OCI-LY1 (cell line): ENCODE measurements at regions not wholly inside any gene's neighbourhood (a gene's known extent, or its start where the extent isn't known, plus 50 kb on each side); places are given as distances from the start of the nearest gene placed in this dataset.
"Not testable (repeated sequence)": the region's sequence is repeated elsewhere in the genome, so short reads cannot be mapped to it uniquely, and the experiment has no call there.

ENCODE experiments used
- H2AFZ ChIP-seq: fragments of 200-600 bp; sonication (generic), shearing (Covaris generic); 2 replicates; pipeline ENCODE4 v1.6.0; 2014; ENCODE audit warnings: antibody characterized with exemption, mild to moderate bottlenecking, low read length
- H3F3A ChIP-seq: fragments of 200-600 bp; sonication (generic), shearing (Covaris generic); 2 replicates; pipeline ENCODE4 v1.6.0; 2014; ENCODE audit warnings: mild to moderate bottlenecking, antibody characterized with exemption, low read length, moderate library complexity; ENCODE audit not compliant: insufficient read depth
- H3K27ac ChIP-seq: fragments of 200-600 bp; sonication (generic); 2 replicates; pipeline ENCODE4 v1.5.1; 2014; ENCODE audit warnings: low read length, mixed run types, mild to moderate bottlenecking, low read depth; ENCODE audit not compliant: poor library complexity, severe bottlenecking
- H3K27me3 ChIP-seq: fragments of 200-600 bp; sonication (generic); 2 replicates; pipeline ENCODE4 v1.6.0; 2014; ENCODE audit warnings: antibody characterized with exemption, mild to moderate bottlenecking, low read length, moderate library complexity; ENCODE audit not compliant: insufficient read depth
- H3K36me3 ChIP-seq: fragments of 200-600 bp; sonication (generic); 2 replicates; pipeline ENCODE4 v1.6.1; 2014; ENCODE audit warnings: mild to moderate bottlenecking, antibody characterized with exemption, low read length, moderate library complexity, mixed read lengths; ENCODE audit not compliant: insufficient read depth
- H3K4me1 ChIP-seq: fragments of 200-600 bp; sonication (generic); 2 replicates; pipeline ENCODE4 v1.5.1; 2014; ENCODE audit warnings: mild to moderate bottlenecking, low read length, moderate library complexity; ENCODE audit not compliant: insufficient read depth, severe bottlenecking
- H3K4me2 ChIP-seq: fragments of 200-600 bp; sonication (generic), shearing (Covaris generic); 2 replicates; pipeline ENCODE4 v1.6.1; 2014; ENCODE audit warnings: low read length
- H3K4me3 ChIP-seq: fragments of 200-600 bp; sonication (generic); 2 replicates; pipeline ENCODE4 v1.5.1; 2014; ENCODE audit warnings: low read length, low read depth, mild to moderate bottlenecking, mixed read lengths; ENCODE audit not compliant: poor library complexity, severe bottlenecking
- H3K79me2 ChIP-seq: fragments of 200-600 bp; shearing (Covaris generic); 2 replicates; pipeline ENCODE4 v1.6.1; 2016; ENCODE audit warnings: mixed run types, low read length, mixed read lengths; ENCODE audit not compliant: insufficient read depth
- H3K9ac ChIP-seq: fragments of 200-600 bp; sonication (generic), shearing (Covaris generic); 2 replicates; pipeline ENCODE4 v1.6.1; 2014; ENCODE audit warnings: mild to moderate bottlenecking, low read length, mixed read lengths
- H3K9me2 ChIP-seq: fragments of 200-600 bp; sonication (generic), shearing (Covaris generic); 2 replicates; pipeline ENCODE4 v1.6.1; 2014; ENCODE audit warnings: low read depth, mild to moderate bottlenecking, low read length, mixed read lengths
- H3K9me3 ChIP-seq: fragments of 200-600 bp; shearing (Covaris generic); 2 replicates; pipeline ENCODE4 v1.6.1; 2014; ENCODE audit warnings: low read length, mixed read lengths
- H4K20me1 ChIP-seq: fragments of 200-600 bp; sonication (generic), shearing (Covaris generic); 2 replicates; pipeline ENCODE4 v1.6.0; 2016; ENCODE audit warnings: mild to moderate bottlenecking, low read length; ENCODE audit not compliant: insufficient read depth
- CTCF ChIP-seq: fragments of 200-600 bp; sonication (generic), shearing (Covaris generic); IDR thresholded peaks from 2 replicates; pipeline ENCODE4 v1.5.1; 2017; ENCODE audit warnings: mild to moderate bottlenecking, antibody characterized with exemption, low read length, moderate library complexity, mixed read lengths
- EZH2 ChIP-seq: fragments of 200-600 bp; sonication (generic), shearing (Covaris generic); IDR thresholded peaks from 2 replicates; pipeline ENCODE4 v1.8.0; 2017; ENCODE audit warnings: borderline replicate concordance, mixed run types, mild to moderate bottlenecking, antibody characterized with exemption, low read length, moderate library complexity, mixed read lengths

- H3K4me2 ChIP-seq: no peak overlapping the region
- no peaks in the 10 kb centered on the region for H3K79me2 ChIP-seq
- H3F3A ChIP-seq: no peaks in the 10 kb centered on the region
- no peak overlapping the region for H3K27ac ChIP-seq
- no peak for TF ChIP-seq CTCF
- TF ChIP-seq EZH2: no peak
- H3K9ac ChIP-seq: no peak overlapping the region
- no peaks in the 10 kb centered on the region for H3K9me2 ChIP-seq
- no peak overlapping the region for H2AFZ ChIP-seq
- H3K4me3 ChIP-seq: no peak overlapping the region
- H3K4me1 ChIP-seq: no peaks in the 10 kb centered on the region
- no peaks in the 10 kb centered on the region for H3K36me3 ChIP-seq
- H3K27me3 ChIP-seq: no peaks in the 10 kb centered on the region
- H3K9me3 ChIP-seq: no peaks in the 10 kb centered on the region
- no peaks in the 10 kb centered on the region for H4K20me1 ChIP-seq
These were observed 524.7 kb downstream of the PYDC2 start for GRCh38 chr3:191985691-191986090.

- no peak overlapping the region for H3K4me2 ChIP-seq
- no peak overlapping the region for H3K4me3 ChIP-seq
- H3F3A ChIP-seq: no peaks in the 10 kb centered on the region
- H3K79me2 ChIP-seq: no peaks in the 10 kb centered on the region
- no peak overlapping the region for H3K9ac ChIP-seq
- H2AFZ ChIP-seq: no peak overlapping the region
- no peaks in the 10 kb centered on the region for H3K27me3 ChIP-seq
- no peak overlapping the region for H3K27ac ChIP-seq
- H3K36me3 ChIP-seq: no peaks in the 10 kb centered on the region
- H3K9me3 ChIP-seq: no peaks in the 10 kb centered on the region
- TF ChIP-seq EZH2 (no peak), CTCF (no peak)
- no peaks in the 10 kb centered on the region for H4K20me1 ChIP-seq
- H3K4me1 ChIP-seq: no peaks in the 10 kb centered on the region
- no peaks in the 10 kb centered on the region for H3K9me2 ChIP-seq
These were observed 526.9 kb downstream of the PYDC2 start for GRCh38 chr3:191987831-191988350.

GRCh38 chr3:191993952-191994351, 533.0 kb downstream of the PYDC2 start:
- not testable (repeated sequence) for H3K9ac ChIP-seq, H3K27me3 ChIP-seq, H3F3A ChIP-seq, H3K4me3 ChIP-seq, H4K20me1 ChIP-seq, H3K4me1 ChIP-seq, H3K36me3 ChIP-seq, H3K9me2 ChIP-seq, H3K27ac ChIP-seq, H2AFZ ChIP-seq, H3K79me2 ChIP-seq, H3K9me3 ChIP-seq, H3K4me2 ChIP-seq

GRCh38 chr3:191997093-191997492, 536.1 kb downstream of the PYDC2 start:
- H3K9me2 ChIP-seq: no peaks in the 10 kb centered on the region
- H3K27ac ChIP-seq: no peak overlapping the region
- H3K27me3 ChIP-seq: no peaks in the 10 kb centered on the region
- no peaks in the 10 kb centered on the region for H3K36me3 ChIP-seq
- H3K4me3 ChIP-seq: no peak overlapping the region
- H4K20me1 ChIP-seq: no peaks in the 10 kb centered on the region
- H2AFZ ChIP-seq: no peak overlapping the region
- H3K4me1 ChIP-seq: no peaks in the 10 kb centered on the region
- no peaks in the 10 kb centered on the region for H3K9me3 ChIP-seq
- H3K79me2 ChIP-seq: no peaks in the 10 kb centered on the region
- no peak overlapping the region for H3K9ac ChIP-seq
- TF ChIP-seq CTCF (no peak), EZH2 (no peak)
- H3F3A ChIP-seq: no peaks in the 10 kb centered on the region
- H3K4me2 ChIP-seq: no peak overlapping the region
